ENCODE measurements at regions not wholly inside any gene's neighbourhood (a gene's known extent, or its start where the extent isn't known, plus 50 kb on each side); places are given as distances from the start of the nearest gene placed in this dataset.

DNA sequence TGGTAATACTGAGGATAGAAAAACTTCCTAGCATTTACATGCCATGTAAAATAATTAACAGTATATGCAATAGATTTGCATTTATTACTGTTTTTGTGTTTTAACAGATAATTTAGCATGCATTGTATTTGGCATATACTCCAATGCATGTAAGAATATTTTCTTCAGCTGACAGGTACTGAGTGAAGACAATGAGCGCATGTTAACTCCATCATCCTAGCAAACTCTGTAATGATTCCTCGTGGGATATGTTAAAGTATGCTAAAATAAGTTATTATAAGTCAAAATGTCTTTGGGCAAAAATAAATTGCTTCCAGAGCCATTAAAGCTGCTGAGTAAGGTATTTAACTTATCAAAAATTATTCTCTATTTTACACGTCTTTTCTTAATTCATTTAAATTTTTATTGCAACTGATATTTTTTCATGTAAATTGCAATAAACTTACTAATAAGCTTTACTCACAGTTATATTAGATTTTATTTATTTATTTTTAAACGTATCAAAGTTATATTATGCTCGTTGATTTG is 616.4 kb upstream of the NDST4 start:
- no peak for DNase-seq

GRCh38 chr4:115723621-115724020 is 610.2 kb upstream of the NDST4 start:
- DNase-seq, result no peak

DNA sequence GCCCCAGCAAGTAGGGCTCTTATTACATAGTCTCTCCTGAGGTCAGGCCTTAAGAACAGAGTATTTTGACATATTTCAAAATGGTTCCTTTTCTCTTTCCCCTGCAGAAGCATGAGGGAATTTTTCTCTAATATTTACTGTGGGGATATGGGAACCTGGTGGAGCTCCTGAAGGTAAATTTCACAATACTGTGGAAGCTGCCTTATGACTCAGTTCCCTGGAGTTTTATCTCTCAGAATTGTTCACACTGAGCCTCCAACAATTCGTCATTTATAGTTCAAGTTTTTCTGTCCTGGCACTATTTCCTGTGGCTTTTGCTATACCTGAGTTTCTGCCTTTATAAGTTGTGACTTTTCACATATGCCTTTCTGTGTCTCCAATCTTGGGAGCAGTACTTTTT is 607.2 kb upstream of the NDST4 start:
- DNase-seq, result no peak

DNA sequence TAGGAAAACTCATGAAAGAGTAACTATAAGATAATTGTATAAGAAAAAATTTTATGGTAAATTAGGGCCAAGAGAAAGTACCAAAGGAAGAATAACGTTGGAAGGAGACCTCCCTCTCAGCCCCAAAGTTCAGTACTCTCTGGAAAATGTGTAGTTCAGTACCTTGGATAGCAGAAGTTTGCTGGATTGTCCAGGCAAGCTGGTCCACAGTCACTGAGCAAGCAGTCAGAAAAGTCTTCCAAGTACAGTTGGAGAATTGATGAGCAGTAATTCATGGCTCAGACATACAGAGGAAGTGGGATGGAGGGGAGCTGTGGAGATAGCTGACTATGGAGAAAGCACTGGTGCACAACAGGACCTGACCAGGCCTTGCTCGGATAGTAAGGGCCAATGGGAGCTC is 598.2 kb upstream of the NDST4 start:
- no peak for DNase-seq

DNA sequence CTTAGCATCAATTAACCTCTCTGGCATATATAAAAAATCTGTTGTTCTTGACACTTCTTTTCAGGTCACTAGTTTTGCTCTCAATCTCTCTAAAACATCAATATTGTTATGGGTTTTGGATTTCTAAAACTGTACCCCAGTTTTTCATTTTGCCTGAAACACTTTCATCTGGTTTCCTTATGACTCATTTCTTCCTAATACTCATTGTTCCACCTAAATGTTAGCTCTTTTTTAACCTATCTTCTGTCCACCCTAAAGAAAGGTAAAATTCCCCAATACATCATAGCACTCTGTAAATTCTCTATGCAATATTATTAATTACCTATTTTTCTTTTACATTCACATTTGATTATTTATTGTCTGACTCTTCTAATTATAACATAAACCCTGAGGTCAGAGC is 575.5 kb upstream of the NDST4 start:
- no peak for DNase-seq

DNA sequence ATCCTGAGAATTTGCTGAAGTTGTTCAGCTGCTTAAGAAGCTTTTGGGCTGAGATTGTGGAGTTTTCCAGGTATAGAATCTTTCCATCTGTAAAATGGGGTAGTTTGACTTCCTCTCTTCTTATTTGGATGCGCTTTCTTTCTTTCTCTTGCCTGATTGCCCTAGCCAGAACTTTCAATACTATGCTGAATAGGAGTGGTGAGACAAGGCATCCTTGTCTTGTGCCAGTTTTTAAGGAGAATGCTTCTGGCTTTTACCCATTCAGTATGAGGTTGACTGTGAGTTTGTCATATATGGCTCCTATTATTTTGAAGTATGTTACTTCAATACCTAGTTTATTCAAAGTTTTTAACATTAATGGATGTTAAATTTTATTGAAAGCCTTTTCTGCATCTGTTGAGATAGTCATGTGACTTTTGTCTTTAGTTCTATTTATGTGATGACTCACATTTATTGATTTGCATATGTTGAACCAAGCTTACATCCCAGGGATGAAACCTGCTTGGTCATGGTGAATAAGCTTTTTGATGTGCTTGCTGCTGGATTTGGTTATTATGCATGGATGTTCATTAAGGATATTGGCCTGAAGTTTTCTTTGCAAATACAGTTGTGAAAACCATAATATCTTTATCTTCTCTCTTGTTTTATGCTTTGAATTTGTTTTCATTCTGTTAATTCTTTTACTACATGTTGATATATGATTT is 573.8 kb upstream of the NDST4 start:
- no peak for DNase-seq

- DNase-seq, result peak; percentile 7
These were observed 565.1 kb upstream of the NDST4 start for GRCh38 chr4:115678425-115678941.

- no peak for DNase-seq
These were observed 562.3 kb upstream of the NDST4 start for GRCh38 chr4:115675719-115676118.

- DNase-seq, result no peak
These were observed 561.1 kb upstream of the NDST4 start for GRCh38 chr4:115674485-115674884.

DNA sequence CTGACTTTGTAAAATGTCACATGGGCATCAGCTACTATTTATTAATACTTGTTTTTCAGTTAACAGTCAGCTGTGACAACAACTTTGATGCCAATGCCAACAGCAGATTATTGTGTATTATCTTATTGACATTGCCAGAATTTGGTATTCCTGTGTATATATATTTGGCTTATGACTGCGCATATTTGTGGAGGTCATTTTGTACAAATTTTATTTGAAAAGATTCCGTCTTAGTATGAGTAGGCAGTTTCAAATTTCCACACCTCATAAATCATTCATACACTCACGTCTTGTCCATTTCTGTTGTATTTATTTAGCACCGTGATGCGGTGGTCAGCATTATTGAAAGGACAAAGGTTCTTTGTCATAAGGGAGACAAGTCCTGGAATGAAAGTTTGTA is 558.2 kb upstream of the NDST4 start:
- DNase-seq, result no peak

DNA sequence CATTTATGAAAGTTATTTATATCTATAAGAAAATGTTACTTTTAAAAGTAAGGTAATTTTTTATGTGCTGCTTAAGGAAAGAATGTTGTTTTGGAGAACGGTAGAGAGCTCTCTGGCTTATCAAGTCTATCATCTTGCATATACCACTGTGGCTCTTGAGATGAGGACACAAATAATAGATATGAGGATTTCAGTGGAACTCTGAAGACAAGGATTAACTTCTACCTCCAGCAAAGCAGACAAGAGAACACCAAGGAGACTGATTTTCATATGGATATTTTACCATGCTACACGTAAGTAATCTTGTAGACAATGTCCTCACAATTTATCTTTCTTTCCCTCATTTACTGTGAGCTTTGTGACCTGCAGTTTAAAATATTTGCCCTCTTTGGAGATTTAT is 557.5 kb upstream of the NDST4 start:
- no peak for DNase-seq

DNA sequence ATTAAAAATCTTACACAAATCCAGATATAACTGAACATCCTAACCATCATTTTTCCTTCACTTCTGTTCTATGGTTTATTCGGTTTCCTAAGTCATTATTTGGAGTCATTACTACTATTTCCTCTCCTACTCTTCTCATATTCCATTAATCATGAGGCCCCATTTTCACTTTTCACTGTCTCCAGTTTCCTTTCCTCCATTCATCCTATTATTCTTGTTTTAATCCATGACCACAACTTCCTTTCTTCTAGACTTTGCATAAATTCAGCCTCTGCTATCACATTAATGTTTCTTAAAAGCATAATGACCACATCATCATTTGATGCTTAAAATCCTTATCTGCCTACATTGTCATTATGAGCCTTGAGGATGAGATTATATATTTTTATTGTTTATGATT is 555.0 kb upstream of the NDST4 start:
- no peak for DNase-seq

- DNase-seq, result no peak
These were observed 550.9 kb upstream of the NDST4 start for GRCh38 chr4:115664285-115664684.

DNA sequence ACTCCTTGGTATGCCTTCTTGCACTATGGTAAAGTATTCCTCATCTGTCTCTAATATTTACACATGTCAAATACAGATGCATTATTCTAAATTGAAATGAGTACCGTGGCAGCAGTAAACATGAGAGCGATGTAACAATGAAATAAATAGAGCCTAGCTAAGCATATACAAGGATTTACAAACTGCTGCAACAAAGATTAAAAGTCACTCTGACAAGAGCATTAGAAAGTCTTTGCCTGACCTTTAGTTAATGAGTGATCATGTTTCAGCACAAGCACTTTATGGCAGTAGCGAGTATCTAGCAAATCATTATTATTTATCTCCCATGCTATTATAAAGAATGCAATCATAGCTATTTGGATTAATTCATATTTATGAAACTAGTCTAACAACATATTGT is 547.0 kb upstream of the NDST4 start:
- no peak for DNase-seq

- no peak for DNase-seq
These were observed 544.7 kb upstream of the NDST4 start for GRCh38 chr4:115657991-115658650.

- no peak for DNase-seq
These were observed 542.2 kb upstream of the NDST4 start for GRCh38 chr4:115655626-115656025.

- DNase-seq, result no peak
These were observed 535.4 kb upstream of the NDST4 start for GRCh38 chr4:115648786-115649185.

DNA sequence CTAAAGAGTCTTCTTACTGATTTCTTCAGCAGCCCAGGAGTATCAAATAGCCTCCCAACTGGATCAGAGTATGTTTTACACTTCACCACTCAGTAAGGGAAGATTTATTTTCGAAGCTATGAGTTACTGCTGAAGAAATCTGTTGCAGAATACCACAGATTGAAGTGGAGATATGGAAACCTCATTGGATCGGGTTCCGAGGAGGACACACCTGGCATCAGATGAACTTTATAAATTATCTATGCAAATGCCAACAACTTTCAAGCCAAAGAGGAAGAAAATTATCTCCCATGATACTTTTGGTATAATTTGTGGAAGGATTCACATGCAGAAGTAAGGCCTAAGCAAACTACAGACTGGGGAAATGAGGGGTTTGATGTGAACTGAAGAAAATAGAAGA is 515.9 kb upstream of the NDST4 start:
- DNase-seq, result no peak

GRCh38 chr4:115609631-115610030 is 496.2 kb upstream of the NDST4 start:
- DNase-seq, result no peak

DNA sequence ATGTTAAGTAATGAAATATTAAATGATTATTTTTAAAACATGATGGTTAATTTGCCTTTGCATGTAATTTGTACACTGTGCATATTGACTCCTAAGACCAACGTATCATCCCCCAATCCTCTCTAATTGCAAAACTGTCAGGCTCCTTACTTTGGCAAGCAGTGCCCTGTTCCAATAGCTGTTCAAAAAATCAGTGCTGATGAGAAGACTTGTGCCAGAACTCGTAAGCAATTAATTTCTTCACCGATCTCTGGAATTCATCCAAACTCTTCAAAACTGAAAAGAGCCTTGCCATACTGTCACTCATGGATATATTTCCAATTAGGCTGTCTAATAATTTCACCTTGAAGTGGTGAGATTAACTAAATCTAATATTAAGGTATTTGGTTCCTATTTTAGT is 493.9 kb upstream of the NDST4 start:
- no peak for DNase-seq

DNA sequence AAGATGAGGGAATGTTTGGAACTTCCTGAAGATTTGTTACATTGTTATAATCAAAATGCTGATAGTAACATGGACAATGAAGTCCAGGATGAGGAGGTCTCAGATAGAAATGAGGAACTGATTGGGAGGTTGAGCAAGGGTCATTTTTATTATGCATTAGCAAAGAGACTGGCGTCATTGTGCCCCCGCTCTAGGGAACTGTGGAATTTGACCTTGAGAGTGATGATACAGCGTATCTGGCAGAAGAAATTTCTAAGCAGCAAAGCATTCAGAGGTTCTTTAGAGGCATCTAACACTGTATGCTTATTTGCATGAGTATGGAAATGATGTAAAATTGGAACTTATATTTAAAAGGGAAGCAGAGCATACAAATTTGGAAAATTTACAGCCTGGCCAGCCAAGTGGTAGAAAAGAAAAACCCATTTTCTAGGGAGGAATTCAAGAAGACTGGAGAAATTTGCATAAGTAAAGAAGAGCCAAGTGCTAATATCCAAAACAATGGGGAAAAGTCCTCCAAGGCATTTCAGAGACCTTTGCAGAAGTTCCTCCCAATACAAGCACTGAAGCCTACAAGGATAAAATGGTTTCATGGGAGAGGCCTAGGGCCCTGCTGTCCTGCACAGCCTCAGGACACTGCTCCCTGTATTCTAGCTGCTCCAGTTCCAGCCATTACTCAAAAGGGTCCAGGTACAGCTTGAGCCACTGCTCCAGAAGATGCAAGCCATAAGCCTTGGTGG is 483.0 kb upstream of the NDST4 start:
- DNase-seq, result no peak

DNA sequence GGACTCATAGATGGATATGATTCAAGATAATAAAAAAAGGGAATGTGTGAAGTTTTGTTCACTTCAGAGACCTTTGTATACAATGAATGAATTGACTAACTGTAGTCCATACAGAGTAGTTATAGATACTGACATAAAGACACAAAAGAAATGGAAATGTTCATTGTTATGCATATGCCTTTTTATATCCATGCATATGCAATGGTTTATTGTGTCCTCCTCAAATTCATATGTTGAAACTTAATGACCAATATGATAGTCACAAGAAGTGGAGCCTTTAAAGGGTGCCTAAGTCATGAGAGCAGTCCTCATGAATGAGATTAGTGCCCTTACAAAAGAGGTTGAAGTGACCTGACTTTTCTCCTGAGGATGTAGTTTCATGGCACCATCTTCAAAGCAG is 467.5 kb upstream of the NDST4 start:
- DNase-seq, result no peak

DNA sequence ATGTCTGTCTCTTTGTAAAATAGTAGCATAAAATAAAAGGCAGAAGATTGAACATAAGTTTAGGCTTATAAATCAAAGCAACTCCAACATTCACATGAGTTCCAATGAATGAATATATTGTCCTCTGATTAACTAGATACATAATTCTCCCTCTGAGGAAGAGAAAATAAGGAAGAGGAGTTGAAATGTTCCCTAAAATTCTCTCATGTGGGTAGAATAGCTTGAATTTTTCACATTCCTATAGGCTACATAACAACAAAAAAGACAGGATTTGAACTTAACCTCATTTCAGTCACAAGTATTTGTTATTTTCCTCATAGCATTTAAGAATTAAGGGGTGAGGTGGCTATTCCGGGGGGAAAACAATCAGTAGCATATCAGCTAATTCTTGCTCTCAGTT is 462.4 kb upstream of the NDST4 start:
- DNase-seq, result no peak

DNA sequence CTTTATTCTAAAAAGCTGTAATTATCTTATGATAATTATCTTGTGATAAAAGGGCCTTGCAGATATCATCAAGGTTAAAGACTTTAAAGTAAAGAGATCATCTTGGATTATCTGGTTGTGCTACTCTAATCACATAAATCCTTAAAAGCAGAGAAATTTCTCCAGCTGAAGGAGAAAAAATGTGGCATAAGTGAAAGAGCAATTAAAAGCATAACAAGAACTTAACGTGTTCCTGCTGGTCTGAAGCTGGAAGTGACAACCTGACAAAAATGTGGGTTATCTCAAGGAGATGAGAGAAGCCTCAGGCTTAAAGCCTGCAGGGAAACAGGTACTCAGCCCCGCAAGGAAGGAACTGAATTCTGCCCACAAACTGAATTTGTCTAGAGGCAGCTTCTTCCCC is 449.1 kb upstream of the NDST4 start:
- no peak for DNase-seq

Measured in activated gamma-delta T cell (primary cell).